Small intestine (tissue), 7 donors: ENCODE measurements at regions not wholly inside any gene's neighbourhood (a gene's known extent, or its start where the extent isn't known, plus 50 kb on each side); places are given as distances from the start of the nearest gene placed in this dataset.

Experiments
- DNase-seq, 2 donors: peaks; one replicate each; pipeline versions ENCODE4 v3.0.0 to v3.0.0-alpha.2; 2013
- FAIRE-seq: peaks from 2 replicates; lab custom pipeline; 2012; peaks lifted over from hg19 to GRCh38; lab: Jason Lieb, UNC
- H3K27ac ChIP-seq, 3 donors: one replicate each; pipeline ENCODE4 v1.5.1; 2013; ENCODE audit warnings: low read length in 2 of 3, mild to moderate bottlenecking in 2 of 3, control low read depth in 1 of 3, inconsistent platforms in 1 of 3, low read depth in 1 of 3, moderate library complexity in 1 of 3
- H3K27me3 ChIP-seq, 3 donors: one replicate each; pipeline ENCODE4 v1.6.1; 2013; ENCODE audit warnings: low read length in 3 of 3, inconsistent platforms in 1 of 3; ENCODE audit not compliant: control insufficient read depth in 3 of 3, insufficient read depth in 3 of 3
- H3K36me3 ChIP-seq, 3 donors: one replicate each; pipeline ENCODE4 v1.6.1; 2013; ENCODE audit warnings: low read length in 3 of 3, inconsistent platforms in 1 of 3, low read depth in 1 of 3, mild to moderate bottlenecking in 1 of 3, moderate library complexity in 1 of 3; ENCODE audit not compliant: control insufficient read depth in 3 of 3, insufficient read depth in 2 of 3
- H3K4me1 ChIP-seq, 3 donors: one replicate each; pipeline ENCODE4 v1.6.1; 2013; ENCODE audit warnings: low read length in 2 of 3, inconsistent platforms in 1 of 3, low read depth in 1 of 3, mild to moderate bottlenecking in 1 of 3, moderate library complexity in 1 of 3; ENCODE audit not compliant: control insufficient read depth in 3 of 3, insufficient read depth in 2 of 3
- H3K4me3 ChIP-seq, 3 donors: one replicate each; pipeline ENCODE4 v1.5.1; 2013; ENCODE audit warnings: low read length in 3 of 3, control low read depth in 1 of 3, inconsistent platforms in 1 of 3, low read depth in 1 of 3, mild to moderate bottlenecking in 1 of 3, moderate library complexity in 1 of 3
- H3K9me3 ChIP-seq, 2 donors: one replicate each; pipeline ENCODE4 v1.6.1; 2013; ENCODE audit warnings: low read depth in 1 of 2, low read length in 1 of 2; ENCODE audit not compliant: control insufficient read depth in 2 of 2, insufficient read depth in 1 of 2
- WGBS, 3 donors: extraction: QIAGEN DNeasy Blood & Tissue Kit; methylation state at CpG; one replicate each; pipeline ENCODE4 v1.1.7; 2013; 5-methylcytosine and 5-hydroxymethylcytosine counted together
- donor health status: healthy with polysubstance abuse.
- donor health status: control.
- donor health status: control.
- donor health status: Bipolar disorder and iron deficiency.
- donor health status: healthy.

- DNase-seq (no peak), FAIRE-seq (no peak)
- H3K4me3 ChIP-seq = no peak overlapping the region
- 67 to 82% (median 76%) methylated on average over 5 of the region's 5 CpGs for WGBS, 3 donors
- no peaks in the 10 kb centered on the region for H3K4me1 ChIP-seq
- H3K27me3 ChIP-seq = no peaks in the 10 kb centered on the region
- H3K36me3 ChIP-seq = peaks cover 0 to 2% (median 0%) of the 10 kb centered on the region in 3 donors
- no peak overlapping the region for H3K27ac ChIP-seq
- H3K9me3 ChIP-seq = no peaks in the 10 kb centered on the region
Measured at GRCh38 chr3:3699407-3699806, 99.8 kb upstream of the LRRN1 start.

GRCh38 chr3:3696345-3696744, 102.9 kb upstream of the LRRN1 start:
- Histone ChIP-seq H3K9me3 (peaks cover 0 to 4% of the 10 kb centered on the region in 2 donors), H3K4me3 (no peak overlapping the region), H3K36me3 (peaks cover 0 to 2% (median 0%) of the 10 kb centered on the region in 3 donors), H3K27ac (no peak overlapping the region), H3K27me3 (no peaks in the 10 kb centered on the region), H3K4me1 (no peaks in the 10 kb centered on the region)
- FAIRE-seq (no peak), DNase-seq (no peak)
- WGBS, 3 donors = 63 to 71% (median 64%) methylated on average over 5 of the region's 5 CpGs

- Histone ChIP-seq H3K9me3 (peaks cover 0 to 4% of the 10 kb centered on the region in 2 donors), H3K27me3 (no peaks in the 10 kb centered on the region), H3K36me3 (peaks cover 0 to 2% (median 0%) of the 10 kb centered on the region in 3 donors), H3K27ac (no peak overlapping the region), H3K4me1 (no peaks in the 10 kb centered on the region), H3K4me3 (no peak overlapping the region)
- FAIRE-seq (no peak), DNase-seq (no peak)
- WGBS, 3 donors = 6 to 99% (median 20%) methylated on average over 1 of the region's 1 CpG
Measured at GRCh38 chr3:3693593-3693992, 105.6 kb upstream of the LRRN1 start.

GRCh38 chr3:3689601-3690375, 109.4 kb upstream of the LRRN1 start:
- Histone ChIP-seq H3K27ac (no peak overlapping the region), H3K9me3 (peaks cover 0 to 4% of the 10 kb centered on the region in 2 donors), H3K27me3 (no peaks in the 10 kb centered on the region), H3K4me3 (no peak overlapping the region), H3K36me3 (no peaks in the 10 kb centered on the region), H3K4me1 (no peaks in the 10 kb centered on the region)
- 82 to 98% (median 91%) methylated on average over 2 of the region's 2 CpGs for WGBS, 3 donors
- FAIRE-seq = no peak
- DNase-seq = peak; percentile 5 to 18

GRCh38 chr3:3686907-3687648, 112.2 kb upstream of the LRRN1 start:
- Histone ChIP-seq H3K9me3 (no peaks in the 10 kb centered on the region), H3K4me3 (no peak overlapping the region), H3K4me1 (no peaks in the 10 kb centered on the region), H3K36me3 (no peaks in the 10 kb centered on the region), H3K27me3 (no peaks in the 10 kb centered on the region), H3K27ac (no peak overlapping the region)
- WGBS, 3 donors = 58 to 63% (median 60%) methylated on average over 3 of the region's 3 CpGs
- no peak for DNase-seq
- FAIRE-seq = no peak

- Histone ChIP-seq H3K27me3 (no peaks in the 10 kb centered on the region), H3K4me3 (no peak overlapping the region), H3K9me3 (no peaks in the 10 kb centered on the region), H3K36me3 (no peaks in the 10 kb centered on the region), H3K4me1 (no peaks in the 10 kb centered on the region), H3K27ac (no peak overlapping the region)
- FAIRE-seq = no peak
- 78 to 93% (median 80%) methylated on average over 7 of the region's 7 CpGs for WGBS, 3 donors
- DNase-seq = no peak
Measured at GRCh38 chr3:3685721-3686120, 113.5 kb upstream of the LRRN1 start.

- DNase-seq (no peak), FAIRE-seq (no peak)
- H3K4me1 ChIP-seq = no peaks in the 10 kb centered on the region
- no peak overlapping the region for H3K4me3 ChIP-seq
- 96 to 100% (median 100%) methylated on average over 1 of the region's 1 CpG for WGBS, 3 donors
- no peaks in the 10 kb centered on the region for H3K9me3 ChIP-seq
- no peak overlapping the region for H3K27ac ChIP-seq
- H3K27me3 ChIP-seq = no peaks in the 10 kb centered on the region
- H3K36me3 ChIP-seq = no peaks in the 10 kb centered on the region
Measured at GRCh38 chr3:3683261-3683660, 116.0 kb upstream of the LRRN1 start.

- H3K4me1 ChIP-seq = no peaks in the 10 kb centered on the region
- H3K27me3 ChIP-seq = no peaks in the 10 kb centered on the region
- no peak overlapping the region for H3K27ac ChIP-seq
- H3K4me3 ChIP-seq = no peak overlapping the region
- no peaks in the 10 kb centered on the region for H3K9me3 ChIP-seq
- no peak for DNase-seq
- FAIRE-seq = no peak
- 10 to 16% (median 13%) methylated on average over 1 of the region's 1 CpG for WGBS, 3 donors
- H3K36me3 ChIP-seq = no peaks in the 10 kb centered on the region
Measured at GRCh38 chr3:3675801-3676200, 123.4 kb upstream of the LRRN1 start.
